Glomerular endothelial cell (primary cell): ENCODE measurements at regions not wholly inside any gene's neighbourhood (a gene's known extent, or its start where the extent isn't known, plus 50 kb on each side); places are given as distances from the start of the nearest gene placed in this dataset.
"Not testable (repeated sequence)": the region's sequence is repeated elsewhere in the genome, so short reads cannot be mapped to it uniquely, and the experiment has no call there.

Experiments
- DNase-seq: peaks from one replicate; pipeline ENCODE4 v3.0.0-alpha.2; 2011; ENCODE audit warnings: low read depth, low spot score; ENCODE audit errors: extremely low read depth

- no peak for DNase-seq
Observed at GRCh38 chr22:48819232-48819631, 1008.4 kb downstream of the BRD1 start.

- not testable (repeated sequence) for DNase-seq
Observed at GRCh38 chr22:48817491-48817890, 1010.2 kb downstream of the BRD1 start.

GRCh38 chr22:48811885-48812284, 1015.8 kb downstream of the BRD1 start:
- DNase-seq = no peak

- no peak for DNase-seq
Observed at GRCh38 chr22:48808038-48808960, 1019.4 kb downstream of the BRD1 start.

- DNase-seq = no peak
Observed at GRCh38 chr22:48807155-48807554, 1020.5 kb downstream of the BRD1 start.

GRCh38 chr22:48806227-48806781, 1021.4 kb downstream of the BRD1 start:
- no peak for DNase-seq

GRCh38 chr22:48805516-48805915, 1022.2 kb downstream of the BRD1 start:
- DNase-seq = no peak

GRCh38 chr22:48804811-48805301, 1022.8 kb downstream of the BRD1 start:
- no peak for DNase-seq

GRCh38 chr22:48803948-48804810, 1023.5 kb downstream of the BRD1 start:
- no peak for DNase-seq

GRCh38 chr22:48803171-48803947, 1024.3 kb downstream of the BRD1 start:
- no peak for DNase-seq

GRCh38 chr22:48802576-48802975, 1025.1 kb downstream of the BRD1 start:
- DNase-seq = no peak

- no peak for DNase-seq
Observed at GRCh38 chr22:48800886-48801607, 1026.6 kb downstream of the BRD1 start.

GRCh38 chr22:48800036-48800885, 1027.4 kb downstream of the BRD1 start:
- DNase-seq = no peak

GRCh38 chr22:48799227-48799970, 1028.3 kb downstream of the BRD1 start:
- no peak for DNase-seq

- no peak for DNase-seq
Observed at GRCh38 chr22:48798281-48799226, 1029.1 kb downstream of the BRD1 start.

GRCh38 chr22:48797731-48798130, 1029.9 kb downstream of the BRD1 start:
- DNase-seq = no peak
